Iris pigment epithelial cell (primary cell): ENCODE measurements at regions not wholly inside any gene's neighbourhood (a gene's known extent, or its start where the extent isn't known, plus 50 kb on each side); places are given as distances from the start of the nearest gene placed in this dataset.
A peak's percentile ranks its signal among the peaks of the same experiment; 100 is the strongest.
"Not testable (repeated sequence)": the region's sequence is repeated elsewhere in the genome, so short reads cannot be mapped to it uniquely, and the experiment has no call there.

Experiments
- DNase-seq: peaks from one replicate; pipeline ENCODE4 v3.0.0-alpha.2; 2011; ENCODE audit warnings: low read depth

- DNase-seq: no peak
Observed at GRCh38 chr1:83086986-83087512, 911.9 kb downstream of the TTLL7 start.

GRCh38 chr1:83086346-83086745, 912.6 kb downstream of the TTLL7 start:
- no peak for DNase-seq

DNA sequence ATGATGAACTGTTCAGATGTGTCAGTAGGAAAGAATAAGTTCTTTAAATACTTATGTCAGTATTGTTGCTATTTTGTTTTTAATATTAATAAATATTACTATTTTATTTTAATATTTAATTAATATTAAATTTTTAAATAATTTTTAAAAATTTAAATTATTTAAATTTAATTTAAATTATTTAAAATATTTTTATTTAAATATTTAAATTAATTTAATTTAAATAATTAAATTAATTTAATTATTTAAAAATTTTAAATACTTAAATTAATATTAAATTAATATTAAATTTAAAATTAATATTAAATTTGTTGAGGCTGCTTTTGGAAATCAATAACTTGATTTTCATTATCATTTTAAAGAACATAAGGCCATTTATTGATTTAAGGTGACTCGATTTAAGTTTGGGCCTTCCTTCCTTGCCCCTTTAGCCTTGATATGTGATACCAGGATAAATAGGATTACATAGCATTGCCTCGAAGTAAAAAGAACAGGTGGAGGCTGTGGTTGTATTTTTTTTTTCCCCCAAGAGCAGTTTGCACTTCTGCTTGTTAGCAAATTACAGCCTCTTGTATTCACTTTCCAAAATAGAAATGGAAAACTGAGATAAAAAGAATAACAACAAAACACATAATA, 915.2 kb downstream of the TTLL7 start:
- DNase-seq: no peak

GRCh38 chr1:83077411-83077810, 921.5 kb downstream of the TTLL7 start:
- DNase-seq: no peak

DNA sequence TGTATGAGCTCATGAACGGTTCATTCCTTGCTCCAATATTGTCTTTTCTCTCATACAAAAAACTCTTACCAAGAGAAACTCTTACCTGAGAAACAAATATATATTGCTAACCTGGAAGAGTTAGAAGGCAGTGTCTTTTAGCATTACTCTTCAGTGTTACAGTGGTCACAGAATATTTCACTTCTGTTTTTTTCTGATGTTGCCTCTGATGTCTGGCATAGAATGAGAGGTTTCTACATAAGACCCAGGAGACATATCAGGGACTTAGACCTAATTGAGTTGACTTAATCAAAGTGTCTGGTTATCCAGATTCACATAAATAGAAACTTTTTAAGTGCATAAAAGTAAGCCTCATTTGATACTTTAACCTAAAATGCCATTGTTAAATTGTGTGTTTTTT, 923.8 kb downstream of the TTLL7 start:
- no peak for DNase-seq

DNA sequence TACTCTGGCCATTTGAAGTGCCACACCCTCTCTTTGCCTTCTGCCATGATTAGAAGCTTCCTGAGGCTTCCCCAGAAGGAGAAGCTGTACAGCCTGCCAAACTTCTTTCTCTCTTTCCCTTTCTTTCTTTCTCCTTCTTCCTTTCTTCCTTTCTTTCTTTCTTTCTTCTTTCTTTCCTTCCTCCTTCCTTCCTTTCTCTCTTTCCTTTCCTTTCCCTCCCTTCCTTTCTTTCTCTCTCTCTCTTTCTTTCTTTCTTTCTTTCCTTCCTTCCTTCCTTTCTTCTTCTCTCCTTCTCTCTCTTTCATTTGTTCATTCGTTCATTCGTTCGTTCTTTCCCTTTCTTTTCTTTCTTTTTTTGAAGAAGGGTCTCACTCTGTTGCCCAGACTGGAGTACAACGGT, 931.0 kb downstream of the TTLL7 start:
- DNase-seq: no peak

- no peak for DNase-seq
Observed at GRCh38 chr1:83065952-83066727, 932.8 kb downstream of the TTLL7 start.

DNA sequence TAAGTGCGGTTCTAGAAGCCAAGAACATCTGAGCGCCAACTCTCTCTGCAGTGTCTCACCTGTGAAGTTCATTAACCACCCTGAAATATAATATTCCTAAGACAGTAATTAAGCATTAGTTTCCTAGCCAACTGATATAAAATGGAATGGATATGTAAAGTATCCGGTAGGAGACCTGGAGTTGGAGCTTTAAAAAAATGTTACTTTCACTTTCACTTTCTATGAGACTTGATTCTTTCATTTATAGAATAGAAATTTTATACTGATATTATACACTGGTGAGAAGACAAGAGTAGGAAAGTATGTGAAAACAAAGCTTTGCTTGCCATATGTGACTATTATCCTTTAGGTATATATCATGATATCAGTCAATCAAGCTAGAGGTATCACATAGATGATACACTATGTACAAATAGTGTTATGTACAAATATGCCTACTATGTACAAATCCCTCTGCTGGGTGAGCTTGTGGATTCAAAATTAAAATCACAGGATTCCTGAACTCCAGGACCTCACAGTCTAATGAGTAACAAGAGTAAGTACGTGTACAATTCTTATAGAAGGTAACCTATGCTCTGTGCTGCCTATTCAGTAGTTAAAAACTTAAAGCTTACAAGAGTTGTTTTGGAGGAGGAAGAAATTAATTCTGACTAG, 934.2 kb downstream of the TTLL7 start:
- DNase-seq: no peak

DNA sequence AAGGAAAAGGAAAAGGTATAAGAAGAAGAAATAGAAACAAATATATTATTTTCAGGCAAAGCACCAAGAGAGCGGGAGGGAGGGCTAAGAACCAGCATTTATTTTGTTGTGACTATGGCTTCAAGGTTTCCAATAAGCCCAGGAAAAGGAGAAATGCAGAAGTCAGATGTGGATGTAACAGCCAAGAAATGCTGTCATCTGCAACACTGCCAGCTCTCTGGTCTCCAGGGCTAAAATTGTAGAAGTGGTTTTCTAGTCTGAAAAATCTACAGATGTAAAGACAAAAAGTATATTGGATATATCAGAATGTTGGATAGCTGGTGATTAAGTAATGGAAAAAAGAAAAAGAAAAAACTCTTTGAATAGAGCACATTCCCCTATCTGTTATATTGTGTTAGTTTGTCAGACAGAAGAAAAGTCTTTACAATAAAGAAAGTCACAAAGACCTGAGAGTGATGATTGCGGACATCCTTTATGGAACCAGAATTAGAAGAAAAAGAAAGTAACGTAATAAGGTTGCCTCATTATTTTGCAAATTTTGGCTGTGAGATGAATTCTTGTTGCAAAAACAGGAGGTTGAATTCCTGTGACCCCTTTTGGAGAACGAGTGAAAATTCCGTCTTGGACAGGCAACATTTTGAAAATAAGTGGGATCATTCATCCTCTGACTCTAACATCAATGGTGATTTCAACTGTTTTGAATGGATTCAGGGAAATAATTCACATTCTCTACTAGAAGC, 938.1 kb downstream of the TTLL7 start:
- no peak for DNase-seq

GRCh38 chr1:83060221-83060620, 938.7 kb downstream of the TTLL7 start:
- no peak for DNase-seq

DNA sequence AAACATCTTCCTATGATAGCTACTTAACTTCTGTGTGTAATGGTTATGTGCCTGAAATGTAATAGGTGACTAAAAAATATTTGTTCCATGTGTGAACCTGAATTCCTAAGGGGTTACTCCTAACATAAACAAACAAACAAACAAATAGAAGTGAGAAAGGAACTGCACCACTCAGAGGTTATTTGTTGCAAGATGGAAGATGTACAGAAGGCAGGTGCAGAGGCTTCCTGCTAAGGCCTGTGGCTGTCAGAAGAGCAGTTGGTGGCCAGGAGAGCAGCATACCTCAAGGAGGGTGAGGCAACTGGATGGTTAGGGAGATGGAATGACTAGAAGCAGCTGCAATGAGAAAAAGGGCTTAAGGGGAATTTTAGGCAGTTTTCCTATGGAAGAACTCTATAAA, 940.6 kb downstream of the TTLL7 start:
- DNase-seq: no peak

- no peak for DNase-seq
Observed at GRCh38 chr1:83055391-83056170, 943.4 kb downstream of the TTLL7 start.

- no peak for DNase-seq
Observed at GRCh38 chr1:83053446-83053845, 945.5 kb downstream of the TTLL7 start.

- DNase-seq: no peak
Observed at GRCh38 chr1:83052865-83053264, 946.1 kb downstream of the TTLL7 start.

- DNase-seq: not testable (repeated sequence)
Observed at GRCh38 chr1:83051053-83051452, 947.9 kb downstream of the TTLL7 start.

- DNase-seq: no peak
Observed at GRCh38 chr1:83043244-83043643, 955.7 kb downstream of the TTLL7 start.

DNA sequence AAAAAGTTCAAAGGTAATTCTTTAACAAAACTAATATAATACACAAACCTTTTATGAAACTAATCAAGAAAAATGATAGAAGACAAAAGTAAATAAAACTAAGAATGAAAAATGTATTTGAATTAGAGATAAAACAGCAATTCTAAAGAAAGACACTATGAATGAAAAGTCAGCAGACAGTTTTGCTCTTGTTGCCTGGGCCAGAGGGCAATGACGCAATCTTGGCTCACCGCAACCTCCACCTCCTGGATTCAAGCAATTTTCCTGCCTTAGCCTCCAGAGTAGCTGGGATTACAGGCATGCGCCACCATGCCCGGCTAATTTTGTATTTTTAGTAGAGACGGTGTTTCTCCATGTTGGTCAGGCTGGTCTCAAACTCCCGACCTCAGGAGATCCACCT, 959.8 kb downstream of the TTLL7 start:
- DNase-seq: not testable (repeated sequence)

DNA sequence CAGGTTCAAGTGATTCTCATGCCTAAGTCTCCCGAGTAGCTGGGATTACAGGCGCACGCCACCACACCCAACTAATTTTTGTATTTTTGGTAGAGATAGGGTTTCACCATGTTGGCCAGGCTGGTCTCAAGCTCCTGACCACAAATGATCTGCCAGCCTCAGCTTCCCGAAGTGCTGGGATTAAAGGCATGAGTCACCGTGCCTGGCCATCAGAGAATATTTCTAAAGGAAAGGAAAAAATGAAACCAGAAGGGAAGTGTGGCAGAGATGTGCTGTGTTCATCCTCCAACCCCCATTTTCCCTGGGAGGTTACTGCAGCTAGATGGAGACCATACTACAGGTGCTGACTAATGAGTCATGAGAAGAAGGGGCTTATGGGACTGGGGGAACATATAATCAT, 964.1 kb downstream of the TTLL7 start:
- DNase-seq: peak; percentile 23

DNA sequence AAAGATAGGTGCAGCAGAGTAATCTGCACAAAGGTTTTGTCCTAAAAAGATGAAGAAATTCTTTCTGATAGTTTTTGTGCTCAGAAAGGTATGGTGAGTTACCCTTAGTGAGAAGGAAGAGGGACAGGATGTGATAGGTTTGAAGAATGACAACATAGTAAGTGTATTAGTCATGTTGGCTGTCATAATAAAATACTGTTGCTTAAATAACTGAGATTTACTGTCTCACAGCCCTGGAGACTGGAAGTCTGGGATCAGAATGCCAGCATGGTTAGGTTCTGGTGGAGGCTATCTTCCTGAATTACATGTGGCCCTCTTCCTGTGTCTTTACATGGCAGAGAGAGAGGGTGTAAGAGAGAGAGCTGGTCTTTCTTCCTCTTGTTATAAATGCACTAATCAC, 965.2 kb downstream of the TTLL7 start:
- peak; percentile 31 for DNase-seq

- DNase-seq: peak; percentile 51
Observed at GRCh38 chr1:83029916-83030315, 969.0 kb downstream of the TTLL7 start.

DNA sequence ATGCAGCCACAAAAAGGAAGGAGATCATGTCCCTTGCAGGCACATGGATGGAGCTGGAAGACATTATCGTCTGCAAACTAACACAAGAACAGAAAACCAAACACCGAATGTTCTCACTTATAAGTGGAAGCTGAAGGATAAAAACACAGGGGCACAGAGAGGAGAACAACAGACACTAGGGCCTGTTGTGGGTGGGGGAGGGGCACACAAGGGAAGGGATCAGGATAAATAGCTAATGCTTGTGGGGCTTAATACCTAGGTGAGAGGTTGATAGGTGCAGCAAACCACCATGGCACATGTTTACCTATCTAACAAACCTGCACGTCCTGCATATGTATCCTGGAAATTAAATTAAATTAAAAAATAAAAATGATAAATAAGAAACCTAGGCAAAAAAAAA, 969.9 kb downstream of the TTLL7 start:
- no peak for DNase-seq

- DNase-seq: no peak
Observed at GRCh38 chr1:83028467-83028866, 970.5 kb downstream of the TTLL7 start.
